ENCODE measurements at regions not wholly inside any gene's neighbourhood (a gene's known extent, or its start where the extent isn't known, plus 50 kb on each side); places are given as distances from the start of the nearest gene placed in this dataset.

- Histone ChIP-seq H3K9me3 (no peaks in the 10 kb centered on the region), H3K27ac (ENCODE audit: low read length) (no peak overlapping the region), H3K27me3 (replicated peaks in 1 of 2; ENCODE audit: control insufficient read depth in 2 of 2, extremely low read depth in 1 of 2, insufficient read depth in 2 of 2, low read length in 1 of 2) (no peaks in the 10 kb centered on the region), H3K4me3 (ENCODE audit: control insufficient read depth in 1 of 2, extremely low read depth in 1 of 2, low read length in 1 of 2) (no peak overlapping the region), H3K4me1 (ENCODE audit: control insufficient read depth in 1 of 2, extremely low read depth in 1 of 2, insufficient read depth in 2 of 2, low read length in 2 of 2) (no peaks in the 10 kb centered on the region), H3K36me3 (ENCODE audit: control insufficient read depth in 2 of 2, extremely low read depth in 1 of 2, insufficient read depth in 1 of 2, low read length in 1 of 2) (no peaks in the 10 kb centered on the region)
- WGBS (ENCODE audit: insufficient coverage), result 71% methylated on average over 2 of the region's 2 CpGs
- no peak overlapping the region for H3K27ac Mint-ChIP-seq
- H3K4me3 Mint-ChIP-seq, result no peak overlapping the region
- DNase-seq (no peak), ATAC-seq (replicated peaks in 1 of 4) (no peak)
- no peaks in the 10 kb centered on the region for H3K27me3 Mint-ChIP-seq
- no peaks in the 10 kb centered on the region for H3K4me1 Mint-ChIP-seq
- peaks cover 0 to 17% (median 4%) of the 10 kb centered on the region in 3 donors for H3K9me3 Mint-ChIP-seq
- POLR2A ChIA-PET, result no interaction called here
- no peaks in the 10 kb centered on the region for H3K36me3 Mint-ChIP-seq
- CTCF ChIA-PET, result no interaction called here
These were observed 635.6 kb upstream of the PCDH10 start for GRCh38 chr4:132513491-132513890.

DNA sequence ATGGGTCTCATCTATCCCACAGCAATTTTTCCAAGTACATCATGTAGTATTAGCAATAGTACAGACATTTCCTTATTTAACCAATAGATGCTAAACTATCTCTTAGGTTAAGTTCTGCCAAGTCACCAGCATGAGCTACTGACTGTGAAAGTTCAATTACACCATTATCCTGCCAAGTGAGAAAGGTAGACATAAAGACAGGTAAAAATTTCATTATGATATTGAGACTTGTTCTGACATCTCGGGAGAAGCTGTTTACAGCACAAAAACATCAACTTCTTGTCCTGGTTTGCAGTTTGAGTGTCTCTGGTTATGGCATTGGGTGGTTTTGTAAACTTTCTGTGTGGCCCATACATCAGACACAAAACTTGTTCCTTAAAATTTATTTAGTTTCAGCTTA lies 622.4 kb upstream of the PCDH10 start:
- Mint-ChIP-seq H3K27me3 (no peaks in the 10 kb centered on the region), H3K27ac (no peak overlapping the region), H3K4me3 (no peak overlapping the region), H3K36me3 (no peaks in the 10 kb centered on the region), H3K9me3 (peaks cover 0 to 6% (median 5%) of the 10 kb centered on the region in 3 donors), H3K4me1 (no peaks in the 10 kb centered on the region)
- WGBS (ENCODE audit: insufficient coverage), result no CpG with 5 or more reads among the region's 1 CpG
- ATAC-seq (replicated peaks in 1 of 4), result no peak
- DNase-seq, result no peak
- H3K9me3 ChIP-seq, result no peaks in the 10 kb centered on the region
- no peaks in the 10 kb centered on the region for H3K4me1 ChIP-seq (ENCODE audit: control insufficient read depth in 1 of 2, extremely low read depth in 1 of 2, insufficient read depth in 2 of 2, low read length in 2 of 2)
- no peaks in the 10 kb centered on the region for H3K27me3 ChIP-seq (replicated peaks in 1 of 2; ENCODE audit: control insufficient read depth in 2 of 2, extremely low read depth in 1 of 2, insufficient read depth in 2 of 2, low read length in 1 of 2)
- H3K27ac ChIP-seq (ENCODE audit: low read length), result no peak overlapping the region
- CTCF ChIA-PET, result interaction anchor here in 1 of 2 donors (0.7 kb wide), 1 partner anchor 370 kb away, joined by 3 read pairs; no protein-coding TSS in a partner anchor
- H3K4me3 ChIP-seq (ENCODE audit: control insufficient read depth in 1 of 2, extremely low read depth in 1 of 2, low read length in 1 of 2), result no peak overlapping the region
- no peaks in the 10 kb centered on the region for H3K36me3 ChIP-seq (ENCODE audit: control insufficient read depth in 2 of 2, extremely low read depth in 1 of 2, insufficient read depth in 1 of 2, low read length in 1 of 2)
- POLR2A ChIA-PET, result interaction anchor here in 1 of 2 donors (0.5 to 0.7 kb wide), 2 partner anchors 15 to 32 kb away, joined by 3 to 4 read pairs; no protein-coding TSS in a partner anchor

GRCh38 chr4:132527817-132528216 lies 621.3 kb upstream of the PCDH10 start:
- H3K36me3 Mint-ChIP-seq, result no peaks in the 10 kb centered on the region
- H3K27me3 Mint-ChIP-seq, result no peaks in the 10 kb centered on the region
- Histone ChIP-seq H3K4me3 (ENCODE audit: control insufficient read depth in 1 of 2, extremely low read depth in 1 of 2, low read length in 1 of 2) (no peak overlapping the region), H3K36me3 (ENCODE audit: control insufficient read depth in 2 of 2, extremely low read depth in 1 of 2, insufficient read depth in 1 of 2, low read length in 1 of 2) (no peaks in the 10 kb centered on the region), H3K27me3 (replicated peaks in 1 of 2; ENCODE audit: control insufficient read depth in 2 of 2, extremely low read depth in 1 of 2, insufficient read depth in 2 of 2, low read length in 1 of 2) (no peaks in the 10 kb centered on the region), H3K9me3 (no peaks in the 10 kb centered on the region), H3K4me1 (ENCODE audit: control insufficient read depth in 1 of 2, extremely low read depth in 1 of 2, insufficient read depth in 2 of 2, low read length in 2 of 2) (no peaks in the 10 kb centered on the region), H3K27ac (ENCODE audit: low read length) (no peak overlapping the region)
- no peaks in the 10 kb centered on the region for H3K4me1 Mint-ChIP-seq
- ChIA-PET POLR2A (no interaction called here), CTCF (no interaction called here)
- no CpG with 5 or more reads among the region's 1 CpG for WGBS (ENCODE audit: insufficient coverage)
- peaks cover 0 to 6% (median 5%) of the 10 kb centered on the region in 3 donors for H3K9me3 Mint-ChIP-seq
- DNase-seq (no peak), ATAC-seq (replicated peaks in 1 of 4) (no peak)
- H3K4me3 Mint-ChIP-seq, result no peak overlapping the region
- no peak overlapping the region for H3K27ac Mint-ChIP-seq

- no peaks in the 10 kb centered on the region for H3K9me3 ChIP-seq
- no peaks in the 10 kb centered on the region for H3K4me1 ChIP-seq (ENCODE audit: control insufficient read depth in 1 of 2, extremely low read depth in 1 of 2, insufficient read depth in 2 of 2, low read length in 2 of 2)
- Mint-ChIP-seq H3K9me3 (peaks cover 2 to 7% (median 6%) of the 10 kb centered on the region in 3 donors), H3K4me3 (no peak overlapping the region), H3K27me3 (no peaks in the 10 kb centered on the region), H3K4me1 (no peaks in the 10 kb centered on the region), H3K36me3 (no peaks in the 10 kb centered on the region), H3K27ac (no peak overlapping the region)
- no peak overlapping the region for H3K27ac ChIP-seq (ENCODE audit: low read length)
- no peak overlapping the region for H3K4me3 ChIP-seq (ENCODE audit: control insufficient read depth in 1 of 2, extremely low read depth in 1 of 2, low read length in 1 of 2)
- H3K27me3 ChIP-seq (replicated peaks in 1 of 2; ENCODE audit: control insufficient read depth in 2 of 2, extremely low read depth in 1 of 2, insufficient read depth in 2 of 2, low read length in 1 of 2), result no peaks in the 10 kb centered on the region
- ATAC-seq (replicated peaks in 1 of 4) (no peak), DNase-seq (no peak)
- no CpG with 5 or more reads among the region's 2 CpGs for WGBS (ENCODE audit: insufficient coverage)
- CTCF ChIA-PET, result no interaction called here
- no peaks in the 10 kb centered on the region for H3K36me3 ChIP-seq (ENCODE audit: control insufficient read depth in 2 of 2, extremely low read depth in 1 of 2, insufficient read depth in 1 of 2, low read length in 1 of 2)
- POLR2A ChIA-PET, result no interaction called here
These were observed 618.2 kb upstream of the PCDH10 start for GRCh38 chr4:132530861-132531260.

DNA sequence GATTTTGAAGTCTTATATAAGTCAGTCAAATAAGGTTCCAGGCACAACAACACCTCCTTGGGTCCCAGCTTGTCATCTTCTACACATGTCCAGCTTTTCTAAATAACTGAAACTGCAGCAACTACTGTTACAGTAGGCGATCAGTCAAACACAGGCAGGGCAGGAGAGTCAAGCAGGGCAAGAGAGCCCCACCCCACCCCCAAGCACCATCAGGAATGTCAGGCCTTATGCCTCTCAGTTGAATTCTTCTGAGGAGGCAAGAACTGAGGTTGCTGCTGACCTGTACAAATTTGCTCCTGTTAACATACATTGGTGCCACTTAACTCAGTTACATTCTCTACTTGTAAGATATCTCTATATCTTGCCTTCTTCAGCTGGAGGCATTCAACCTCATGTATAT lies 608.8 kb upstream of the PCDH10 start:
- Mint-ChIP-seq H3K4me3 (no peak overlapping the region), H3K27me3 (no peaks in the 10 kb centered on the region), H3K36me3 (no peaks in the 10 kb centered on the region), H3K27ac (no peak overlapping the region), H3K9me3 (peaks cover 0 to 16% (median 7%) of the 10 kb centered on the region in 3 donors), H3K4me1 (no peaks in the 10 kb centered on the region)
- DNase-seq (no peak), ATAC-seq (replicated peaks in 1 of 4) (no peak)
- H3K27ac ChIP-seq (ENCODE audit: low read length), result no peak overlapping the region
- CTCF ChIA-PET, result no interaction called here
- no peaks in the 10 kb centered on the region for H3K9me3 ChIP-seq
- no peaks in the 10 kb centered on the region for H3K4me1 ChIP-seq (ENCODE audit: control insufficient read depth in 1 of 2, extremely low read depth in 1 of 2, insufficient read depth in 2 of 2, low read length in 2 of 2)
- POLR2A ChIA-PET, result no interaction called here
- no peaks in the 10 kb centered on the region for H3K27me3 ChIP-seq (replicated peaks in 1 of 2; ENCODE audit: control insufficient read depth in 2 of 2, extremely low read depth in 1 of 2, insufficient read depth in 2 of 2, low read length in 1 of 2)
- no peaks in the 10 kb centered on the region for H3K36me3 ChIP-seq (ENCODE audit: control insufficient read depth in 2 of 2, extremely low read depth in 1 of 2, insufficient read depth in 1 of 2, low read length in 1 of 2)
- 80% methylated on average over 1 of the region's 1 CpG for WGBS (ENCODE audit: insufficient coverage)
- no peak overlapping the region for H3K4me3 ChIP-seq (ENCODE audit: control insufficient read depth in 1 of 2, extremely low read depth in 1 of 2, low read length in 1 of 2)

GRCh38 chr4:132540797-132541196 lies 608.3 kb upstream of the PCDH10 start:
- ChIA-PET POLR2A (no interaction called here), CTCF (interaction anchor here in 1 of 2 donors (0.6 kb wide), 1 partner anchor 889 kb away, joined by 3 read pairs; no protein-coding TSS in a partner anchor)
- Histone ChIP-seq H3K4me3 (ENCODE audit: control insufficient read depth in 1 of 2, extremely low read depth in 1 of 2, low read length in 1 of 2) (no peak overlapping the region), H3K27me3 (replicated peaks in 1 of 2; ENCODE audit: control insufficient read depth in 2 of 2, extremely low read depth in 1 of 2, insufficient read depth in 2 of 2, low read length in 1 of 2) (no peaks in the 10 kb centered on the region), H3K27ac (ENCODE audit: low read length) (no peak overlapping the region), H3K9me3 (no peaks in the 10 kb centered on the region), H3K36me3 (ENCODE audit: control insufficient read depth in 2 of 2, extremely low read depth in 1 of 2, insufficient read depth in 1 of 2, low read length in 1 of 2) (no peaks in the 10 kb centered on the region), H3K4me1 (ENCODE audit: control insufficient read depth in 1 of 2, extremely low read depth in 1 of 2, insufficient read depth in 2 of 2, low read length in 2 of 2) (no peaks in the 10 kb centered on the region)
- Mint-ChIP-seq H3K4me1 (no peaks in the 10 kb centered on the region), H3K27ac (no peak overlapping the region), H3K4me3 (no peak overlapping the region), H3K9me3 (peaks cover 0 to 15% (median 6%) of the 10 kb centered on the region in 3 donors), H3K36me3 (no peaks in the 10 kb centered on the region), H3K27me3 (no peaks in the 10 kb centered on the region)
- DNase-seq (no peak), ATAC-seq (replicated peaks in 1 of 4) (no peak)
- WGBS (ENCODE audit: insufficient coverage), result 54% methylated on average over 2 of the region's 4 CpGs

DNA sequence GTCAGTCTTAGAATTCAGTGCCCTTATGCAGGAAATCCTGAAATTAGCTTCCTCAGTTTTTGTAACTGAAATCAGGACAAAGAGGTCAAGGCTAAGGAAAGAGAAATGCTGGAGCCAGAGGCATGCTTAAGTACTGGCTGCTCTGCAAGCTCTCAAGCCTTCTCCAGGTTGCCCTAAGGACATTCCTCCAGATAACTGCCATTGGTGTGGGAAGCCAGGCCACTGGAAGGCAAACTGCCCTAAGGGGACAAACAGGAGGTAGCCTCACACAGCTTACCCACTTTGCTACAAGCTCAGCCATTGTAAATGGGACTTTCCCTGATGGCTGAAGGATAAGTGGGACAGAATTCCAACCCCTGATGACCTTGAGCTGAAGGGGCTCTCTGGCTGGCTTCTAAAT lies 606.9 kb upstream of the PCDH10 start:
- DNase-seq (no peak), ATAC-seq (replicated peaks in 1 of 4) (no peak)
- Histone ChIP-seq H3K4me3 (ENCODE audit: control insufficient read depth in 1 of 2, extremely low read depth in 1 of 2, low read length in 1 of 2) (no peak overlapping the region), H3K27me3 (replicated peaks in 1 of 2; ENCODE audit: control insufficient read depth in 2 of 2, extremely low read depth in 1 of 2, insufficient read depth in 2 of 2, low read length in 1 of 2) (no peaks in the 10 kb centered on the region), H3K9me3 (no peaks in the 10 kb centered on the region), H3K27ac (ENCODE audit: low read length) (no peak overlapping the region), H3K36me3 (ENCODE audit: control insufficient read depth in 2 of 2, extremely low read depth in 1 of 2, insufficient read depth in 1 of 2, low read length in 1 of 2) (no peaks in the 10 kb centered on the region), H3K4me1 (ENCODE audit: control insufficient read depth in 1 of 2, extremely low read depth in 1 of 2, insufficient read depth in 2 of 2, low read length in 2 of 2) (no peaks in the 10 kb centered on the region)
- Mint-ChIP-seq H3K27me3 (no peaks in the 10 kb centered on the region), H3K4me3 (no peak overlapping the region), H3K27ac (no peak overlapping the region), H3K4me1 (no peaks in the 10 kb centered on the region), H3K36me3 (no peaks in the 10 kb centered on the region), H3K9me3 (peaks cover 3 to 15% (median 7%) of the 10 kb centered on the region in 3 donors)
- CTCF ChIA-PET, result no interaction called here
- POLR2A ChIA-PET, result no interaction called here

Measured in T-cell (primary cell).